Karpas-422 (cell line): ENCODE measurements at regions not wholly inside any gene's neighbourhood (a gene's known extent, or its start where the extent isn't known, plus 50 kb on each side); places are given as distances from the start of the nearest gene placed in this dataset.
"Not testable (repeated sequence)": the region's sequence is repeated elsewhere in the genome, so short reads cannot be mapped to it uniquely, and the experiment has no call there.

Experiments used
- DNase-seq: peaks from one replicate; pipeline ENCODE4 v3.0.0-alpha.2; 2015
- H2AFZ ChIP-seq: fragments of 200-600 bp; sonication (generic); 2 replicates; pipeline ENCODE4 v1.6.1; 2014; ENCODE audit warnings: antibody characterized with exemption, low read length, mixed read lengths
- H3K27ac ChIP-seq: fragments of 200-600 bp; sonication (generic); 2 replicates; pipeline ENCODE4 v1.5.1; 2014; ENCODE audit warnings: mild to moderate bottlenecking, low read length, moderate library complexity
- H3K27me3 ChIP-seq: fragments of 200-600 bp; sonication (generic); 2 replicates; pipeline ENCODE4 v1.6.1; 2014; ENCODE audit warnings: low read length, mixed read lengths
- H3K36me3 ChIP-seq: fragments of 200-600 bp; sonication (generic); 2 replicates; pipeline ENCODE4 v1.6.1; 2014; ENCODE audit warnings: low read length, mixed read lengths; ENCODE audit not compliant: insufficient read depth
- H3K4me1 ChIP-seq: fragments of 200-600 bp; sonication (generic); 2 replicates; pipeline ENCODE4 v1.6.1; 2014; ENCODE audit warnings: mild to moderate bottlenecking, low read length, mixed read lengths
- H3K4me2 ChIP-seq: fragments of 200-600 bp; sonication (generic); 2 replicates; pipeline ENCODE4 v1.6.1; 2014; ENCODE audit warnings: low read length, low read depth, mild to moderate bottlenecking; ENCODE audit not compliant: poor library complexity, severe bottlenecking
- H3K4me3 ChIP-seq: fragments of 200-600 bp; sonication (generic); 2 replicates; pipeline ENCODE4 v1.5.1; 2014; ENCODE audit warnings: mild to moderate bottlenecking, antibody characterized with exemption, low read length, mixed read lengths
- H3K79me2 ChIP-seq: fragments of 200-600 bp; sonication (generic); 2 replicates; pipeline ENCODE4 v1.6.1; 2014; ENCODE audit warnings: mild to moderate bottlenecking, low read length, mixed read lengths
- H3K9ac ChIP-seq: fragments of 200-600 bp; sonication (generic); 2 replicates; pipeline ENCODE4 v1.6.0; 2014; ENCODE audit warnings: low read length
- H3K9me2 ChIP-seq: fragments of 200-600 bp; sonication (generic), shearing (Covaris generic); replicated peaks from 2 replicates; pipeline ENCODE4 v1.6.0; 2014; ENCODE audit warnings: mild to moderate bottlenecking, low read length, moderate library complexity; ENCODE audit not compliant: insufficient read depth
- H3K9me3 ChIP-seq: fragments of 300-700, 200-600 bp; sonication (generic); 2 replicates; pipeline ENCODE4 v1.6.1; 2014; ENCODE audit warnings: low read length, mixed read lengths
- H4K20me1 ChIP-seq: fragments of 200-600 bp; sonication (generic); 2 replicates; pipeline ENCODE4 v1.6.1; 2014; ENCODE audit warnings: mild to moderate bottlenecking, antibody characterized with exemption, low read length, low read depth; ENCODE audit not compliant: insufficient read depth

DNA sequence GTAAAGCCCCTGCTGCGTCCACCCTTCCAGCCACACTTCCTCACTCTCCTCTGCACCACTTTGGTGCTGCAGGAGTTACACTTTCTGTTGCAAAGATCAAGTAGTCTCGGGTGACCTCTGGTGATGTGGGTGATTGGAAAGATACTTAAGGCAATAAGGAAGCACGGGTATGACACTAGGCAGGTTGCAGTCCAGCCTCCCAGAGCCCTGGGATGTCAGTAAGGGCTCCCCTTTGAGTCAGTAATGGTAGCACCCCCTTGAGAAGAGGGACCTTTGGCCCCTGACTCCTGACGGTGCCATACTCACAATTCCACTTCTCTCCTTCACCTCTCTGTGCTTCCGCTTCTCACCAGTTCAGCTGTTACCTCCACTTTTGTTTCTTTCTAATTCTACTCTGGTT, 84.1 kb upstream of the KIF2A start:
- H3K4me3 ChIP-seq, H3K4me1 ChIP-seq, H3K9me3 ChIP-seq, H3K36me3 ChIP-seq, H4K20me1 ChIP-seq, DNase-seq, H3K79me2 ChIP-seq, H3K4me2 ChIP-seq, H2AFZ ChIP-seq, H3K9me2 ChIP-seq, H3K27me3 ChIP-seq, H3K27ac ChIP-seq, H3K9ac ChIP-seq: not testable (repeated sequence)

DNA sequence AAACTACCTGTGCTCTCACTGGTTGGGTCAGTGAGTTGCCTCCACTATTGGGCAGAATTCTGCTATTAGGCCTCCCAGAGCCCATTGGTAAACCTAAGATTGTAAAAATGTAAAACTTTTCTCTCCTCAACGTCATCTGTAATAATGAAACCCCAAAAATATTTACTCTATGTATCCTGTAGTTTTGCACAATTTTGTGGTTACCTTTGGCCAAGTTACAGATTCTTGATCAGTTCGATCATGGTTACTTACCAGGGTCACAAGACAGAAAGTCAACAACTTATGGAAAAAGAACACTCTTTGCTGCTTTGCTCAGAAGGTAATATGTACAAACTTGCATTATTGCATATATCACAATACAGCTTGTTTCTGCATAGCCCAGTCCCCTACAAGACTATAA, 83.7 kb upstream of the KIF2A start:
- not testable (repeated sequence) for H3K4me2 ChIP-seq, H4K20me1 ChIP-seq, H3K79me2 ChIP-seq, H3K4me1 ChIP-seq, H2AFZ ChIP-seq, H3K4me3 ChIP-seq, H3K9me3 ChIP-seq, DNase-seq, H3K27ac ChIP-seq, H3K9me2 ChIP-seq, H3K9ac ChIP-seq, H3K27me3 ChIP-seq, H3K36me3 ChIP-seq

DNA sequence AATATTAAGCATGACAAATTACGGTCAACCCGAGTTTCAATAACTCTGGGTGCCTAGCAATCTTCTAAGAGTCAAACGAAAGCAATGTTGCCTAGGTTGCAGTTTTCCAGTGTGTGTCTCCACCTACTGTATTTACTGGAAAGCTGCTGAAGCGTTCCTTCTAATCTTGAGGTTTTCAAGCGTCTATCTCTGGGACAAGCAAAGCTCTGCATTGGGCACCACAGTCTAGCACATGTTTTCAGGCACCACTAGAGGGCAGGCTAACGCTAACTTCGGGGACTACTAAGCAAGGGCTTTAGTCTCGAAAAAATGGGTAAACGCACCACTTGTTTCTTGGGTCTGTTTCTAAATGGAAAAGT, 82.7 kb upstream of the KIF2A start:
- not testable (repeated sequence) for H3K27me3 ChIP-seq, H3K9ac ChIP-seq, H3K4me3 ChIP-seq, H4K20me1 ChIP-seq, H3K9me2 ChIP-seq, H3K4me2 ChIP-seq, H3K4me1 ChIP-seq, H3K9me3 ChIP-seq, DNase-seq, H3K27ac ChIP-seq, H2AFZ ChIP-seq, H3K79me2 ChIP-seq, H3K36me3 ChIP-seq

DNA sequence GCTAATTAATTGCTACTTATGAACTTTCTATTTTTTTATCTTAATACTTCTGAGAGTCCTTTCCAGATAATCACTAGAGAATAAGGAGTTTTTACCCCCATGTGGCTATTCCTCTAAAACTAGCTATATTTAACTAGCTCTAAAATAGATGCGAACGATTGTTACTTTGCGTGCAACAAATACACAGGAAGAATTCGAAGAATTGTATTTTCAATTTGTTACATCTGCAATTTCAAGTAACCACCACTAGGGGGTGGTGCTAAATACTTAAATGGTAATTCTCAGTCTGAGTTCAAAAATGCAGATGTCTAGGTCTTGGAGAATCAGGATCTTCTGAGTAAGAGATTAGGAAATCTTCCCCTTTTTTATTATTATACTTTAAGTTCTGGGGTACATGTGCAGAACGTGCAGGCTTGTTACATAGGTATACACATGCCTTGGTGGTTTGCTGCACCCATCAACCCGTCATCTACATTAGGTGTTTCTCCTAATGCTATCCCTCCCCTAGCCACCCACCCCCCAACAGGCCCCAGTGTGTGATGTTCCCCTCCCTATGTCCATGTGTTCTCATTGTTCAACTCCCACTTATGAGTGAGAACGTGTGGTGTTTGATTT, 80.9 kb upstream of the KIF2A start:
- not testable (repeated sequence) for H3K4me2 ChIP-seq, H4K20me1 ChIP-seq, H3K9me2 ChIP-seq, H3K4me3 ChIP-seq, H3K79me2 ChIP-seq, H3K9me3 ChIP-seq, H2AFZ ChIP-seq, H3K27ac ChIP-seq, H3K4me1 ChIP-seq, H3K9ac ChIP-seq, H3K27me3 ChIP-seq, H3K36me3 ChIP-seq
- DNase-seq = peak; percentile 43

DNA sequence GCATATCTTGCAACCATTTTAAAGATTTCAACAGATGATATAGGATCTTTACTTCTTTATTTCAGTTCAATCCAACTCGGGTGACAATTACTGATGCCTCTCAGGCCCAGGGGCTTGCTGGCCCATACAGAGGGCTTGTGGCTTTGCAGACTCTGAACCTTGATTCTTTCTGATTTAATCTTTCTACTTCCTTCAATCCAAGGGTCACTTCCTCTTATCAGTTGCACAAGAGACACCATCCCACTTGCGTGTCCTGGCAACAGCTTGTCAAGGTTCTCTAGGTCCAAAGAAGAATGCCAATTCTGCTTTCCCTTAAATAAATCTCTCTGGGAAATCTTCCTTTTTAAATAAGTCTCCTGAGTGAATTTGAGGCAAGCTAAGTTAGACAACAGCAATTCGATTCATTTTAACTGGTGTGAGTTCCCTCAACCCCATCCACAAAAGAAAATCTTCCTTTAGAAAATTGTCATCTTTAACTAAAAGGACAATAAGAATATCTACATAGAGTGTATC, 75.1 kb upstream of the KIF2A start:
- H3K4me1 ChIP-seq, H3K9ac ChIP-seq, H4K20me1 ChIP-seq, DNase-seq, H2AFZ ChIP-seq, H3K36me3 ChIP-seq, H3K27ac ChIP-seq, H3K79me2 ChIP-seq, H3K9me3 ChIP-seq, H3K4me2 ChIP-seq, H3K27me3 ChIP-seq, H3K4me3 ChIP-seq, H3K9me2 ChIP-seq: not testable (repeated sequence)

- Histone ChIP-seq H3K36me3 (no peaks in the 10 kb centered on the region), H3K4me2 (no peak overlapping the region), H3K27me3 (no peaks in the 10 kb centered on the region), H2AFZ (no peak overlapping the region), H3K4me1 (no peaks in the 10 kb centered on the region), H3K4me3 (no peak overlapping the region), H3K27ac (no peak overlapping the region), H4K20me1 (no peaks in the 10 kb centered on the region), H3K9me3 (no peaks in the 10 kb centered on the region), H3K9ac (no peak overlapping the region), H3K9me2 (no peaks in the 10 kb centered on the region), H3K79me2 (no peaks in the 10 kb centered on the region)
- DNase-seq = peak; percentile 12
These were observed 74.4 kb upstream of the KIF2A start for GRCh38 chr5:62231576-62231975.

GRCh38 chr5:62232218-62232617, 73.8 kb upstream of the KIF2A start:
- H2AFZ ChIP-seq, H3K27ac ChIP-seq, DNase-seq, H3K4me2 ChIP-seq, H3K9me2 ChIP-seq, H3K4me1 ChIP-seq, H3K79me2 ChIP-seq, H3K36me3 ChIP-seq, H3K9me3 ChIP-seq, H3K4me3 ChIP-seq, H3K27me3 ChIP-seq, H4K20me1 ChIP-seq, H3K9ac ChIP-seq: not testable (repeated sequence)

GRCh38 chr5:62233083-62234046, 72.6 kb upstream of the KIF2A start:
- DNase-seq, H3K4me2 ChIP-seq, H3K27me3 ChIP-seq, H3K4me1 ChIP-seq, H4K20me1 ChIP-seq, H3K79me2 ChIP-seq, H3K9me3 ChIP-seq, H3K27ac ChIP-seq, H3K9ac ChIP-seq, H2AFZ ChIP-seq, H3K4me3 ChIP-seq, H3K9me2 ChIP-seq, H3K36me3 ChIP-seq: not testable (repeated sequence)
